Peyer's patch (tissue), 4 donors: ENCODE measurements at regions not wholly inside any gene's neighbourhood (a gene's known extent, or its start where the extent isn't known, plus 50 kb on each side); places are given as distances from the start of the nearest gene placed in this dataset.

Experiments used
- POLR2A ChIP-seq, 2 donors: fragments of 450-650 bp; IDR thresholded peaks; one replicate each; pipeline ENCODE4 v1.5.1; 2017; ENCODE audit warnings: antibody characterized with exemption in 2 of 2, mild to moderate bottlenecking in 2 of 2, moderate library complexity in 2 of 2
- TF ChIP-seq, protein P1 (sequence below), 6 experiments: fragments of 450-650 bp in 4 of 6; fragments of 200-600 bp in 2 of 6; sonication (generic) in 1 of 6; IDR thresholded peaks; one replicate each; pipeline ENCODE4 v1.5.1; 2017 to 2019; ENCODE audit warnings: antibody characterized with exemption in 6 of 6, mild to moderate bottlenecking in 3 of 6, moderate library complexity in 1 of 6

DNA sequence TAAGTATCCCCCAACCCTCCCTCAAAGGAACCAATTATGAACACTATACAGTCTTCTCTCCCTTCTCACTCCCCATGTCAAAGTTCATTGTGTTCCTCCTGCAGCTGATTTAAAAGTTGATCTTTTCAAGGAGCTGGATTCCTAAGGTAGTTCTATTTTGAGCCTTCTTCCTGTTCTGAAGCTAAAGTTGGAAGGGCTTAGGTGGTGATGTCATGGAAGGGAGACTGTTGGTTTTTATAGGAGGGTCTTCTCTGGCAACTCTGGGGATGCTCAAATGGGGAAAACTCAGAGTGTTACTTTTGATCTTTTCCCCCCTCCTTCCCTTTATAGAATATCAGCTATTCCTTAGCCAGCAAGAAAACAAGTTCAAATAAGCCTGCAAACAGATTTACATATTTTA lies 83.0 kb upstream of the AK4 start:
- TF ChIP-seq, protein P1, sequence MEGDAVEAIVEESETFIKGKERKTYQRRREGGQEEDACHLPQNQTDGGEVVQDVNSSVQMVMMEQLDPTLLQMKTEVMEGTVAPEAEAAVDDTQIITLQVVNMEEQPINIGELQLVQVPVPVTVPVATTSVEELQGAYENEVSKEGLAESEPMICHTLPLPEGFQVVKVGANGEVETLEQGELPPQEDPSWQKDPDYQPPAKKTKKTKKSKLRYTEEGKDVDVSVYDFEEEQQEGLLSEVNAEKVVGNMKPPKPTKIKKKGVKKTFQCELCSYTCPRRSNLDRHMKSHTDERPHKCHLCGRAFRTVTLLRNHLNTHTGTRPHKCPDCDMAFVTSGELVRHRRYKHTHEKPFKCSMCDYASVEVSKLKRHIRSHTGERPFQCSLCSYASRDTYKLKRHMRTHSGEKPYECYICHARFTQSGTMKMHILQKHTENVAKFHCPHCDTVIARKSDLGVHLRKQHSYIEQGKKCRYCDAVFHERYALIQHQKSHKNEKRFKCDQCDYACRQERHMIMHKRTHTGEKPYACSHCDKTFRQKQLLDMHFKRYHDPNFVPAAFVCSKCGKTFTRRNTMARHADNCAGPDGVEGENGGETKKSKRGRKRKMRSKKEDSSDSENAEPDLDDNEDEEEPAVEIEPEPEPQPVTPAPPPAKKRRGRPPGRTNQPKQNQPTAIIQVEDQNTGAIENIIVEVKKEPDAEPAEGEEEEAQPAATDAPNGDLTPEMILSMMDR (IDR thresholded peaks at IDR 0.05): no peak
- TF ChIP-seq POLR2A (IDR thresholded peaks at IDR 0.05): no peak
